NCI-H1092 treated with DMSO at 0.1 percent for 48 hours (cell line): ENCODE measurements at regions not wholly inside any gene's neighbourhood (a gene's known extent, or its start where the extent isn't known, plus 50 kb on each side); places are given as distances from the start of the nearest gene placed in this dataset.

Experiments used
- DNase-seq: peaks from one replicate; lab custom pipeline; 2025; lab: John Stamatoyannopoulos, UW

- peak; percentile 34 for DNase-seq
Observed at GRCh38 chr14:76926521-76927251, 100.5 kb downstream of the LRRC74A start.

GRCh38 chr14:76925097-76925441 lies 98.9 kb downstream of the LRRC74A start:
- no peak for DNase-seq

GRCh38 chr14:76924371-76925096 lies 98.3 kb downstream of the LRRC74A start:
- DNase-seq, result peak; percentile 97

GRCh38 chr14:76923431-76924370 lies 97.5 kb downstream of the LRRC74A start:
- DNase-seq, result no peak

GRCh38 chr14:76922584-76922983 lies 96.4 kb downstream of the LRRC74A start:
- DNase-seq, result no peak

GRCh38 chr14:76922092-76922491 lies 95.9 kb downstream of the LRRC74A start:
- DNase-seq, result no peak

- no peak for DNase-seq
Observed at GRCh38 chr14:76921088-76921399, 94.8 kb downstream of the LRRC74A start.

- DNase-seq, result peak; percentile 96
Observed at GRCh38 chr14:76920331-76921087, 94.3 kb downstream of the LRRC74A start.

- peak; percentile 94 for DNase-seq
Observed at GRCh38 chr14:76919431-76920330, 93.5 kb downstream of the LRRC74A start.
